Adipocyte (in vitro differentiated cells): ENCODE measurements at regions not wholly inside any gene's neighbourhood (a gene's known extent, or its start where the extent isn't known, plus 50 kb on each side); places are given as distances from the start of the nearest gene placed in this dataset.
"Not testable (repeated sequence)": the region's sequence is repeated elsewhere in the genome, so short reads cannot be mapped to it uniquely, and the experiment has no call there.

Experiments used
- DNase-seq: peaks from one replicate; pipeline ENCODE4 v3.0.0-alpha.2; 2015; ENCODE audit warnings: low read depth
- H3K27me3 ChIP-seq: replicated peaks from 2 replicates; pipeline ENCODE4 v1.7.0; 2013; ENCODE audit warnings: mild to moderate bottlenecking, low read length, moderate library complexity; ENCODE audit not compliant: control insufficient read depth, insufficient read depth
- H3K36me3 ChIP-seq: 2 replicates; pipeline ENCODE4 v1.7.0; 2013; ENCODE audit warnings: low read length, mild to moderate bottlenecking, moderate library complexity; ENCODE audit not compliant: control insufficient read depth, insufficient read depth, severe bottlenecking
- H3K4me1 ChIP-seq: 2 replicates; pipeline ENCODE4 v1.7.0; 2013; ENCODE audit warnings: mild to moderate bottlenecking, low read length, moderate library complexity; ENCODE audit not compliant: control insufficient read depth, insufficient read depth
- H3K4me3 ChIP-seq: 2 replicates; pipeline ENCODE4 v1.7.0; 2013; ENCODE audit warnings: mild to moderate bottlenecking, low read length, moderate library complexity
- H3K9ac ChIP-seq: 2 replicates; pipeline ENCODE4 v1.7.0; 2013; ENCODE audit warnings: mild to moderate bottlenecking, low read length, moderate library complexity
- H3K9me3 ChIP-seq: 2 replicates; pipeline ENCODE4 v1.7.0; 2013; ENCODE audit warnings: mild to moderate bottlenecking, low read length, moderate library complexity; ENCODE audit not compliant: control insufficient read depth

DNA sequence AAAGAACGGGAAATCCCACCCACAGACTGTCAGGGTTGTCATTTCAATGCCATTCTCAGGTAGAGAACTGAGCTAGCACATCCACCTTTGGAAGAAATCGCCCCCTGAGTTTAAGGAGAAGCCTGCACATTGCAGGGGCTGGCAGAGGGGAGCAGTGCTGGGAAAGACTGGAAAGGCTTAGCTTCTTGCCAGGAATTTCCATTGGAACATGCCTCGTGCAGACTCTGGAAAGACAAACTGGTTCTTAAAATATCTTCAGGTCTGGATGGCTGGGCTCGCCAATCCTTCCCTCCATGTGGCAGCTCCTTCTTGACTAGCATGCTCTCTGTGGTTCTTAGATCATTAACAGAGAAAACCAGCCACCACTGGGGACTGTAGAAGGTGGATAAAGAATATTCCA is 414.1 kb downstream of the TSHZ3 start:
- Histone ChIP-seq H3K36me3 (no peaks in the 10 kb centered on the region), H3K4me3 (no peak overlapping the region), H3K27me3 (peaks cover 5% of the 10 kb centered on the region), H3K4me1 (no peaks in the 10 kb centered on the region), H3K9me3 (no peaks in the 10 kb centered on the region), H3K9ac (no peak overlapping the region)
- no peak for DNase-seq

DNA sequence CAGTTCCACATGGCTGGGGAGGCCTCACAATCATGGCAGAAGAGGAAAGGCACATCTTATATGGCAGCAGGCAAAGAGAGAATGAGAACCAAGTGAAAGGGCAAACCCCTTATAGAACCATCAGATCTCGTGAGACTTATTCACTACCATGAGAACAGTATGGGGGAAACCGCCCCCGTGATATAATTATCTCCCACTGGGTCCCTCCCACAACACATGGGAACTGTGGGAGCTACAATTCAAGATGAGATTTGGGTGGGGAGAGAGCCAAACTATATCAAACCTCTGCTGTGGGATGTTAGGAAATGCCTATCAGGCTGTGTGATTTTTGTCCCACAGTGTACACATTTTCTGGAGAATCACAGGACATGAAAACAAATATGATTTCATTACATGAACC is 415.8 kb downstream of the TSHZ3 start:
- not testable (repeated sequence) for H3K36me3 ChIP-seq, H3K4me1 ChIP-seq, H3K9ac ChIP-seq, H3K4me3 ChIP-seq, H3K27me3 ChIP-seq, DNase-seq
- H3K9me3 ChIP-seq = peaks cover 13% of the 10 kb centered on the region

GRCh38 chr19:30932854-30933253 is 416.4 kb downstream of the TSHZ3 start:
- no peaks in the 10 kb centered on the region for H3K36me3 ChIP-seq
- no peak overlapping the region for H3K9ac ChIP-seq
- H3K9me3 ChIP-seq = peaks cover 19% of the 10 kb centered on the region
- H3K4me1 ChIP-seq = no peaks in the 10 kb centered on the region
- DNase-seq = no peak
- peaks cover 4% of the 10 kb centered on the region for H3K27me3 ChIP-seq
- no peak overlapping the region for H3K4me3 ChIP-seq

DNA sequence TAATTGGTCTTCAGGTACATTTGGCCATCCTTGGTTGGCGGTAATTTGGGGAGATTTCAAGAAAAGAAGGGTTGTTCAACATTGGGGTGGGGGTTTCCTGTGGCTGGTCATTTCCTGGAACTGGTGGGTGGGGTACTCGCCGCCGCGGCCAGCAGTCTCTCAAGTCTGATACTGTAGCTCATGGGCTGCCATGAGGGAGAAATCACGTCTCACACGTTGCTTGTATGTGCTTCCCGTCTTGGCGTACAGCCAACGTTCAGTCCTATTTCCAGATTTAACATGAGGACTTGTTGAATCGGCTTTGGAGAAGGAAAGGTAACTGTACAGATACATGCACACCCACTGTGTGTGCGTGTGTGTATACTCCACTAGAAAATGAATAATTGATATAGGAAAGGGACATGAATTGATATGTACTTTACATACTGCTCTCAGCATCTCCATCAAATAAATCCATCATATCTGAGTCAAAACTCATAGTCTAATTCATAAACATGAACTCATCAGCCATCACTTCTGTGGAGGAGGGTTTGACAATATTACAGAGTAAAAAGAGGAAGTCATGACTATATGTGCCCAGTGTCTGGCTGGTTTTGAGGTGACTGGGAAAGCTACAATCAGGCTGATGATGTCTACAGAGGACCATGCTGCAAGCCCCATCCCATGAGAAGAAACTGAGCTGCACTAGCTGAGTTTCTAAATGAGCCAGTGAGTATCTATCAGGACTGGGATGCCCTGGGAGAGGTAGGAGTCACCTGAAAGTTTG is 418.1 kb downstream of the TSHZ3 start:
- Histone ChIP-seq H3K27me3 (peaks cover 4% of the 10 kb centered on the region), H3K9me3 (peaks cover 30% of the 10 kb centered on the region), H3K4me1 (no peaks in the 10 kb centered on the region), H3K9ac (no peak overlapping the region), H3K4me3 (no peak overlapping the region), H3K36me3 (no peaks in the 10 kb centered on the region)
- DNase-seq = no peak

DNA sequence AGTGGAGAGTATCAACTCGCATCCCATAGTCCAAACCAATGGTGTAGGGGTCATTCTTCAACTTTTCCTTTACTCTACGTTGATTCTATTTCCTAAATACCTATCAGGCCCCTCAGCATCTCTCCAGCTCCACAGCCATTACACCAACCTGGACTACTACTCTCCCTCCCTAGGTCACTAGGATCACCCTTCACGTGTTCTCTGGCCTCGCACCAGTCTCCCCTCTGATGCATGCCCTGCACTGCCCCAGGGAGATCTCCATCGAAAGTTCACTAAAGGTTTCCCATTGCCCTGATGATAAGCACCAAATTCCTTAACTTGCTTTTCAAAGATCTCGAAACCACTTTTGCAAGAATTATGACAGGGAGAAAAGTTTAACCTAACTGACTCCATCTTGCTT is 421.5 kb downstream of the TSHZ3 start:
- peaks cover 14% of the 10 kb centered on the region for H3K27me3 ChIP-seq
- H3K4me1 ChIP-seq = no peaks in the 10 kb centered on the region
- DNase-seq = no peak
- H3K4me3 ChIP-seq = no peak overlapping the region
- no peaks in the 10 kb centered on the region for H3K36me3 ChIP-seq
- peaks cover 30% of the 10 kb centered on the region for H3K9me3 ChIP-seq
- no peak overlapping the region for H3K9ac ChIP-seq

- no peaks in the 10 kb centered on the region for H3K36me3 ChIP-seq
- H3K9ac ChIP-seq = no peak overlapping the region
- peaks cover 25% of the 10 kb centered on the region for H3K27me3 ChIP-seq
- H3K4me3 ChIP-seq = no peak overlapping the region
- no peaks in the 10 kb centered on the region for H3K4me1 ChIP-seq
- peaks cover 30% of the 10 kb centered on the region for H3K9me3 ChIP-seq
- no peak for DNase-seq
These were observed 424.6 kb downstream of the TSHZ3 start for GRCh38 chr19:30924670-30925069.

GRCh38 chr19:30924069-30924636 is 425.1 kb downstream of the TSHZ3 start:
- DNase-seq = no peak
- no peaks in the 10 kb centered on the region for H3K4me1 ChIP-seq
- peaks cover 25% of the 10 kb centered on the region for H3K27me3 ChIP-seq
- H3K9ac ChIP-seq = no peak overlapping the region
- no peaks in the 10 kb centered on the region for H3K36me3 ChIP-seq
- peaks cover 25% of the 10 kb centered on the region for H3K9me3 ChIP-seq
- H3K4me3 ChIP-seq = no peak overlapping the region

DNA sequence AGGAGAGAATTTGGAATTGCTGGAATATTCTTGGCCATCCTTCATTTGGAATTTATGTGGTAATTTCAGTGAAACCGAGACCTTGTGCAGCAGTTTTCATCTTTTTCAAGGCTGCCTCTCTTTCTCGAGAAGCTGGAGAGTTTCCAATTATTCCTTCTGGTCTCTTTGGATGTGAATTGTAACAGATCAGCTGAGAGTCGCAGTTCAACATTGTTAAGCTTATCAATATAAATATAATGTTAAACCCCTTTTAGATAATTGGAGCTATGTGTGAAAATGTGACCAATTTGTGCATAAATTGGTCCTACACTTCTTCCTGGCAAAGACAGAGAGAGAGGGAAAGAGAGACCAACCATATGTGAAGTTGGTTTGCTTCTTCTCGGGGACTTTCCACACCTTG is 425.6 kb downstream of the TSHZ3 start:
- H3K9me3 ChIP-seq = peaks cover 19% of the 10 kb centered on the region
- H3K27me3 ChIP-seq = peaks cover 25% of the 10 kb centered on the region
- H3K9ac ChIP-seq = no peak overlapping the region
- no peaks in the 10 kb centered on the region for H3K36me3 ChIP-seq
- no peaks in the 10 kb centered on the region for H3K4me1 ChIP-seq
- DNase-seq = no peak
- H3K4me3 ChIP-seq = no peak overlapping the region

DNA sequence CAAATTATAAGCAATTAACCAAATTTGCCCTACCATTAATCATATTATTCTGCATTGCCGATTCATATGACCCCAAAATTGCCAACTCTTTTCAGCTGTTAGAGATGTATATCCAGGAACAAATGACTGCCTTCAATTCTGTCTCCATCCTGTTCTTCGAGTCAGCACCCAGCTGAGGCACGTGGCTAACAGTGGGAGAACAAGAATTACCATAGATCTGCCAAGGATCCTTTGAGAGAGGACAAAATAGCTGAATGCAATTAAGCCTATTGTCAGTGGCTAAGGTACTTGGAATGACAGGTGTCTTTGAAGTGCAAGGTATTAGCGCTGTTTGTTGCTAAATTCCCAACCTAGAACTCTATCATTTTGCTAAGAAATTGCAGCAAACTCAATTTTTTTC is 426.1 kb downstream of the TSHZ3 start:
- no peak for DNase-seq
- Histone ChIP-seq H3K27me3 (peaks cover 25% of the 10 kb centered on the region), H3K36me3 (no peaks in the 10 kb centered on the region), H3K9ac (no peak overlapping the region), H3K4me1 (no peaks in the 10 kb centered on the region), H3K9me3 (peaks cover 14% of the 10 kb centered on the region), H3K4me3 (no peak overlapping the region)

GRCh38 chr19:30920222-30920621 is 429.0 kb downstream of the TSHZ3 start:
- Histone ChIP-seq H3K9me3 (no peaks in the 10 kb centered on the region), H3K4me3 (no peak overlapping the region)
- no peak for DNase-seq

GRCh38 chr19:30919737-30920136 is 429.5 kb downstream of the TSHZ3 start:
- Histone ChIP-seq H3K9ac (no peak overlapping the region), H3K4me3 (no peak overlapping the region), H3K9me3 (no peaks in the 10 kb centered on the region), H3K4me1 (peaks cover 6% of the 10 kb centered on the region), H3K36me3 (no peaks in the 10 kb centered on the region), H3K27me3 (peaks cover 31% of the 10 kb centered on the region)
- no peak for DNase-seq

More at GRCh38 chr19:30920222-30920621, 429.0 kb downstream of the TSHZ3 start:
- Histone ChIP-seq H3K4me1 (peaks cover 6% of the 10 kb centered on the region), H3K9ac (no peak overlapping the region), H3K36me3 (no peaks in the 10 kb centered on the region), H3K27me3 (peaks cover 30% of the 10 kb centered on the region)
